Liver (tissue), 3 donors: ENCODE measurements at regions not wholly inside any gene's neighbourhood (a gene's known extent, or its start where the extent isn't known, plus 50 kb on each side); places are given as distances from the start of the nearest gene placed in this dataset.

Experiments used
- CTCF ChIP-seq: fragments of 150-350 bp; IDR thresholded peaks from 2 replicates; pipeline ENCODE4 v1.5.1; 2017; ENCODE audit warnings: improper control_type of control experiment, low read depth, low read length; ENCODE audit not compliant: missing input control
- EGR1 ChIP-seq, 2 donors: IDR thresholded peaks; 2 replicates each; pipeline ENCODE4 v1.6.1; 2016 to 2018; ENCODE audit warnings: antibody characterized with exemption in 2 of 2, low read depth in 2 of 2
- FOXA1 ChIP-seq: IDR thresholded peaks from 2 replicates; pipeline ENCODE4 v1.6.1; 2016; ENCODE audit warnings: antibody characterized with exemption
- HNF4A ChIP-seq, 2 donors: conservative IDR thresholded peaks; 2 replicates each; pipeline ENCODE4 v1.6.1; 2016; ENCODE audit warnings: antibody characterized with exemption in 2 of 2, mild to moderate bottlenecking in 2 of 2
- JUND ChIP-seq, 2 donors: IDR thresholded peaks; 2 replicates each; pipeline ENCODE4 v1.6.1; 2016; ENCODE audit warnings: antibody characterized with exemption in 2 of 2
- MAX ChIP-seq: IDR thresholded peaks from 2 replicates; pipeline ENCODE4 v1.6.1; 2016; ENCODE audit warnings: antibody characterized with exemption
- NR2F2 ChIP-seq: IDR thresholded peaks from 2 replicates; pipeline ENCODE4 v1.6.1; 2016; ENCODE audit warnings: antibody characterized with exemption
- RAD21 ChIP-seq, 2 donors: IDR thresholded peaks; 2 replicates each; pipeline ENCODE4 v1.6.1; 2016; ENCODE audit warnings: antibody characterized with exemption in 2 of 2, mild to moderate bottlenecking in 2 of 2
- RXRA ChIP-seq, 2 donors: IDR thresholded peaks; 2 replicates each; pipeline ENCODE4 v1.6.1; 2017 to 2018; ENCODE audit warnings: antibody characterized with exemption in 2 of 2, mild to moderate bottlenecking in 1 of 2
- SP1 ChIP-seq: IDR thresholded peaks from 2 replicates; pipeline ENCODE4 v1.6.1; 2018; ENCODE audit warnings: antibody characterized with exemption, mild to moderate bottlenecking
- TAF1 ChIP-seq: conservative IDR thresholded peaks from 2 replicates; pipeline ENCODE4 v1.6.1; 2016; ENCODE audit warnings: antibody characterized with exemption, mild to moderate bottlenecking
- YY1 ChIP-seq: IDR thresholded peaks from 2 replicates; pipeline ENCODE4 v1.6.1; 2016; ENCODE audit warnings: antibody characterized with exemption, mild to moderate bottlenecking
- TF ChIP-seq, protein P1 (sequence below): IDR thresholded peaks from 2 replicates; pipeline ENCODE4 v1.6.1; 2016; ENCODE audit warnings: antibody characterized with exemption
- TF ChIP-seq, protein P2 (sequence below): IDR thresholded peaks from 2 replicates; pipeline ENCODE4 v1.6.1; 2016; ENCODE audit warnings: antibody characterized with exemption, mild to moderate bottlenecking
- donor health status: healthy.
- donor health status: healthy.

- TF ChIP-seq EGR1 (IDR thresholded peaks at IDR 0.05; ENCODE audit: low read depth in 2 of 2) (no peak), YY1 (no peak), CTCF (no peak), RAD21 (IDR thresholded peaks at IDR 0.05) (no peak), TAF1 (no peak), NR2F2 (no peak), RXRA (IDR thresholded peaks at IDR 0.05) (no peak), MAX (no peak), HNF4A (conservative IDR thresholded peaks at IDR 0.05) (no peak), SP1 (no peak), JUND (IDR thresholded peaks at IDR 0.05) (no peak), FOXA1 (no peak)
- TF ChIP-seq, protein P1, sequence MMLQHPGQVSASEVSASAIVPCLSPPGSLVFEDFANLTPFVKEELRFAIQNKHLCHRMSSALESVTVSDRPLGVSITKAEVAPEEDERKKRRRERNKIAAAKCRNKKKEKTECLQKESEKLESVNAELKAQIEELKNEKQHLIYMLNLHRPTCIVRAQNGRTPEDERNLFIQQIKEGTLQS: no peak
- TF ChIP-seq, protein P2, sequence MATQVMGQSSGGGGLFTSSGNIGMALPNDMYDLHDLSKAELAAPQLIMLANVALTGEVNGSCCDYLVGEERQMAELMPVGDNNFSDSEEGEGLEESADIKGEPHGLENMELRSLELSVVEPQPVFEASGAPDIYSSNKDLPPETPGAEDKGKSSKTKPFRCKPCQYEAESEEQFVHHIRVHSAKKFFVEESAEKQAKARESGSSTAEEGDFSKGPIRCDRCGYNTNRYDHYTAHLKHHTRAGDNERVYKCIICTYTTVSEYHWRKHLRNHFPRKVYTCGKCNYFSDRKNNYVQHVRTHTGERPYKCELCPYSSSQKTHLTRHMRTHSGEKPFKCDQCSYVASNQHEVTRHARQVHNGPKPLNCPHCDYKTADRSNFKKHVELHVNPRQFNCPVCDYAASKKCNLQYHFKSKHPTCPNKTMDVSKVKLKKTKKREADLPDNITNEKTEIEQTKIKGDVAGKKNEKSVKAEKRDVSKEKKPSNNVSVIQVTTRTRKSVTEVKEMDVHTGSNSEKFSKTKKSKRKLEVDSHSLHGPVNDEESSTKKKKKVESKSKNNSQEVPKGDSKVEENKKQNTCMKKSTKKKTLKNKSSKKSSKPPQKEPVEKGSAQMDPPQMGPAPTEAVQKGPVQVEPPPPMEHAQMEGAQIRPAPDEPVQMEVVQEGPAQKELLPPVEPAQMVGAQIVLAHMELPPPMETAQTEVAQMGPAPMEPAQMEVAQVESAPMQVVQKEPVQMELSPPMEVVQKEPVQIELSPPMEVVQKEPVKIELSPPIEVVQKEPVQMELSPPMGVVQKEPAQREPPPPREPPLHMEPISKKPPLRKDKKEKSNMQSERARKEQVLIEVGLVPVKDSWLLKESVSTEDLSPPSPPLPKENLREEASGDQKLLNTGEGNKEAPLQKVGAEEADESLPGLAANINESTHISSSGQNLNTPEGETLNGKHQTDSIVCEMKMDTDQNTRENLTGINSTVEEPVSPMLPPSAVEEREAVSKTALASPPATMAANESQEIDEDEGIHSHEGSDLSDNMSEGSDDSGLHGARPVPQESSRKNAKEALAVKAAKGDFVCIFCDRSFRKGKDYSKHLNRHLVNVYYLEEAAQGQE: no peak
Measured at GRCh38 chr14:81662066-81662465, 128.4 kb upstream of the SEL1L start.
